Ishikawa (cell line): ENCODE measurements at regions not wholly inside any gene's neighbourhood (a gene's known extent, or its start where the extent isn't known, plus 50 kb on each side); places are given as distances from the start of the nearest gene placed in this dataset.

Source experiments
- TAF1 ChIP-seq: IDR thresholded peaks from 2 replicates; pipeline ENCODE4 v1.6.1; 2012; ENCODE audit warnings: low read depth, mild to moderate bottlenecking
- TF ChIP-seq, protein P1 (sequence below): IDR thresholded peaks from 2 replicates; pipeline ENCODE4 v1.6.1; 2012

- TF ChIP-seq, protein P1, sequence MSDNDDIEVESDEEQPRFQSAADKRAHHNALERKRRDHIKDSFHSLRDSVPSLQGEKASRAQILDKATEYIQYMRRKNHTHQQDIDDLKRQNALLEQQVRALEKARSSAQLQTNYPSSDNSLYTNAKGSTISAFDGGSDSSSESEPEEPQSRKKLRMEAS = no peak
- no peak for TF ChIP-seq TAF1
Observed at GRCh38 chr20:58141496-58141895, 87.0 kb downstream of the ANKRD60 start.
